Testis (tissue), 2 donors: ENCODE measurements at regions not wholly inside any gene's neighbourhood (a gene's known extent, or its start where the extent isn't known, plus 50 kb on each side); places are given as distances from the start of the nearest gene placed in this dataset.
A peak's percentile ranks its signal among the peaks of the same experiment; 100 is the strongest.

ENCODE experiments used
- DNase-seq: peaks from one replicate; pipeline ENCODE4 v3.0.0-alpha.2; 2019
- H3K27ac ChIP-seq, 2 donors: fragments of 200-600 bp; sonication (generic); one replicate each; pipeline ENCODE4 v1.5.1; 2019
- H3K27me3 ChIP-seq: fragments of 200-600 bp; sonication (generic); one replicate; pipeline ENCODE4 v1.5.1; 2019
- H3K36me3 ChIP-seq: fragments of 200-600 bp; sonication (generic); one replicate; pipeline ENCODE4 v1.5.1; 2017; ENCODE audit warnings: low read depth; ENCODE audit errors: missing control alignments
- H3K4me1 ChIP-seq: fragments of 200-600 bp; sonication (generic); one replicate; pipeline ENCODE4 v1.5.1; 2019
- H3K4me3 ChIP-seq, 2 donors: fragments of 200-600 bp; sonication (generic); one replicate each; pipeline ENCODE4 v1.5.1; 2017 to 2019
- H3K9me3 ChIP-seq: fragments of 200-600 bp; sonication (generic); one replicate; pipeline ENCODE4 v1.5.1; 2017
- POLR2A ChIP-seq: fragments of 450-650 bp; IDR thresholded peaks from one replicate; pipeline ENCODE4 v1.6.1; 2017; ENCODE audit warnings: antibody characterized with exemption, mild to moderate bottlenecking, moderate library complexity
- WGBS, 2 donors: methylation state at CpG; one replicate each; pipeline ENCODE4 v1.1.5; 2018; 5-methylcytosine and 5-hydroxymethylcytosine counted together
- intact Hi-C: fragments of 100-400 bp; cut with DNase I; formaldehyde crosslinking; loops from one replicate; pipeline ENCODE4 v1.15.1; 2023; ENCODE audit warnings: low total_unique reads
- TF ChIP-seq, protein P1 (sequence below), 3 experiments: fragments of 450-650 bp in 2 of 3; fragments of 200-600 bp in 1 of 3; sonication (generic) in 1 of 3; IDR thresholded peaks; one replicate each; pipeline ENCODE4 v1.5.1; 2016 to 2019; ENCODE audit warnings: antibody characterized with exemption in 3 of 3, mild to moderate bottlenecking in 2 of 3, moderate library complexity in 1 of 3

DNA sequence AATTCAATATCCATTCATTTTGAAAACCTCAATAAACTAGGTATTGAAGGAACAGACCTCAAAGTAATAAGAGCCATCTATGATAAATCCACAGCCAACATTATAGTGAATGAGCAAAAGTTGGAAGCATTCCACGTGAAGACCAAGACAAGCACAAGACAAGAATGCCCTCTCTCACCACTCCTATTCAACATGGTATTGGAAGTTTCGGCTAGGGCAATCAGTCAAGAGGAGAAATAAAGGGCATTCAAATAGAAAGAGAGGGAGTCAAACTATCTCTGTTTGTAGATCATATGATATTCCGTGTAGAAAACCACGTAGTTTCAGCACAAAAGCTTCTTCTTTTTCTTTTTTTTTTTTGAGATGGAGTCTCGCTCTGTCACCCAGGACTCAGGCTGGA lies 550.3 kb downstream of the FSCB start:
- H3K9me3 ChIP-seq = no peaks in the 10 kb centered on the region
- TF ChIP-seq, protein P1, sequence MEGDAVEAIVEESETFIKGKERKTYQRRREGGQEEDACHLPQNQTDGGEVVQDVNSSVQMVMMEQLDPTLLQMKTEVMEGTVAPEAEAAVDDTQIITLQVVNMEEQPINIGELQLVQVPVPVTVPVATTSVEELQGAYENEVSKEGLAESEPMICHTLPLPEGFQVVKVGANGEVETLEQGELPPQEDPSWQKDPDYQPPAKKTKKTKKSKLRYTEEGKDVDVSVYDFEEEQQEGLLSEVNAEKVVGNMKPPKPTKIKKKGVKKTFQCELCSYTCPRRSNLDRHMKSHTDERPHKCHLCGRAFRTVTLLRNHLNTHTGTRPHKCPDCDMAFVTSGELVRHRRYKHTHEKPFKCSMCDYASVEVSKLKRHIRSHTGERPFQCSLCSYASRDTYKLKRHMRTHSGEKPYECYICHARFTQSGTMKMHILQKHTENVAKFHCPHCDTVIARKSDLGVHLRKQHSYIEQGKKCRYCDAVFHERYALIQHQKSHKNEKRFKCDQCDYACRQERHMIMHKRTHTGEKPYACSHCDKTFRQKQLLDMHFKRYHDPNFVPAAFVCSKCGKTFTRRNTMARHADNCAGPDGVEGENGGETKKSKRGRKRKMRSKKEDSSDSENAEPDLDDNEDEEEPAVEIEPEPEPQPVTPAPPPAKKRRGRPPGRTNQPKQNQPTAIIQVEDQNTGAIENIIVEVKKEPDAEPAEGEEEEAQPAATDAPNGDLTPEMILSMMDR (IDR thresholded peaks at IDR 0.05) = no peak
- TF ChIP-seq POLR2A = no peak
- H3K36me3 ChIP-seq = no peaks in the 10 kb centered on the region
- H3K27me3 ChIP-seq = no peaks in the 10 kb centered on the region
- intact Hi-C loops = no loop called here
- no peaks in the 10 kb centered on the region for H3K4me1 ChIP-seq
- 70 to 91% methylated on average over 5 of the region's 5 CpGs for WGBS, 2 donors
- H3K27ac ChIP-seq = no peak overlapping the region
- DNase-seq = no peak
- H3K4me3 ChIP-seq = no peak overlapping the region

DNA sequence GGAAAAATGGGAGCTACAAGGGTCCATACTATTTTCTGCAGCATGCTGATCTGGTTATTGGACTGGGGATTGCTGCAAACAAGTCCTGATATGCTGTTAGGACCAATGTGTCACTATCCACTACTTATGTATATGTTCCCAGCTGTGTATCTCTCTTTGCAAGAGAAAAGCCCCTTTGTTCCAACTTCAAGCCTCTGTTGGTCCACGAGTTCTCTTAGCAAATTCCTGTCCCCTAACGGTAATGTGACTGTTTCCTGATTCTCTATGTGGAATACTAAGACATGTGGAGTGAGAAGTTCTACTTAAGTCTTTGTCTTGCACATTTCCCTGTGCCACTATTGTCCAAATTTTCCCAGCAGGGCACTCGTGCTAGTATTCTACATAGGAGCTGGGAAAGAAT lies 557.7 kb downstream of the FSCB start:
- WGBS, 2 donors = 49 to 53% methylated on average over 3 of the region's 3 CpGs
- no peak overlapping the region for H3K27ac ChIP-seq
- H3K4me1 ChIP-seq = no peaks in the 10 kb centered on the region
- no peaks in the 10 kb centered on the region for H3K27me3 ChIP-seq
- no peaks in the 10 kb centered on the region for H3K36me3 ChIP-seq
- no peak for DNase-seq
- H3K9me3 ChIP-seq = no peaks in the 10 kb centered on the region
- TF ChIP-seq, protein P1 (IDR thresholded peaks at IDR 0.05) = no peak
- TF ChIP-seq POLR2A = no peak
- intact Hi-C loops = no loop called here
- H3K4me3 ChIP-seq = no peak overlapping the region

DNA sequence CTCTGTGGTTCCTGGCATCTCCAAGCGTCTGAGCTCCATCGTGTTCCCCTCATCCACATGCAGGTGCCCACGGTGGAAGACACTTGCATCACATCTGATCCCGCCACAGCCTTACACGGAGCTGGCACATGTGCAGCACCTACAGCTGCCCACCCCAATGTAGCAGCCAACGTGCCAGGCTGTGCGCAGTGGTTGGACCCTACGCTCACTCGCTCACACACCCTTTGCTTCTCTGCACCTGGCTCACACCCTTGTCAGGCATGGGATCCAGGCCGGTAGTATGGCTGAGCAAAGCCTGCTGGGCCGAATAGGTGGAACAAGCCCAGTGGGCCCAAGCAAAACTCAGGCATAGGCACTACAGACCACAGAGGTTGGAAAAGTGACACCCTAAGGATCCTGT lies 567.2 kb downstream of the FSCB start:
- TF ChIP-seq, protein P1 (IDR thresholded peaks at IDR 0.05) = no peak
- TF ChIP-seq POLR2A = no peak
- intact Hi-C loops = no loop called here
- Histone ChIP-seq H3K27ac (no peak overlapping the region), H3K9me3 (no peaks in the 10 kb centered on the region), H3K4me1 (no peaks in the 10 kb centered on the region), H3K36me3 (no peaks in the 10 kb centered on the region), H3K27me3 (no peaks in the 10 kb centered on the region), H3K4me3 (no peak overlapping the region)
- DNase-seq = no peak
- WGBS, 2 donors = 45 to 70% methylated on average over 6 to 11 of the region's 11 CpGs

DNA sequence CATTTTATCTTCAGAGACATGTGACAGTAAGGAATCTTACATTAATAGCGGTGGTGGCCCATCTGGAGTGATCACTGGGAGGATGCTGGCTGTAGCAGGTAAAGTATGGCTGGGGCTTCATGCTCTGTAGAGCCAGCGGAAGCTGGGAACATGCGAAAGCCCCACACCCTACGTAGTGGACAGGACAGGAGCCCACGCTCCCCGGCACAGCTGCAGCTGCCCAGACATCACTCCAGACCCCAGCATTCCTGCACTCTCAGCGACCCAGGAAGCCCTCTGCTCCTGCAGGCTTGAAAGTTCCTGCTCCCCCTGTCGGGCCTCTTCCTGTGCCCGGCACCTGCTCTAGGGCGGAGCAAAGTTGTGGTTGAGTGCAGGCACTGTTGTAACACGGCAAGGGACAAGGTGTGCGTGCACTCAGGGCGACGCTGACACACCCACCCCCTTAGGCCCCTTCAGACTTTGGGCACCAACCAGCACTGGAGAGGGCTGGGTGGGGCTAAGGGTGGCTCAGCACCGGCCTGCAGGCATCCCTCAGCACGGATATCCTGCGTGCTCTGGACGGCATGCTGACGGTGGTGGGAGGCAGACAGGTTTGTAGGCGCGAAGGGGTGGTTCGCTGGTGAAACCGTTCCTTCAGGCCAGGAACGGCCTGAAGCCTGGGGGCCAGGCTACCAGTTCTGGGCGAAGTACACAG lies 568.3 kb downstream of the FSCB start:
- 74 to 76% methylated on average over 11 to 24 of the region's 25 CpGs for WGBS, 2 donors
- no peaks in the 10 kb centered on the region for H3K9me3 ChIP-seq

More for the DNA sequence above, 568.3 kb downstream of the FSCB start:
- intact Hi-C loops = no loop called here
- H3K4me1 ChIP-seq = no peaks in the 10 kb centered on the region
- no peaks in the 10 kb centered on the region for H3K27me3 ChIP-seq
- TF ChIP-seq, protein P1 (IDR thresholded peaks at IDR 0.05) = no peak
- no peak for TF ChIP-seq POLR2A
- H3K36me3 ChIP-seq = no peaks in the 10 kb centered on the region
- peak overlapping the region; percentile 6 to 20 for H3K4me3 ChIP-seq
- H3K27ac ChIP-seq = no peak overlapping the region
- DNase-seq = no peak
